Natural killer cell (primary cell): ENCODE measurements at regions not wholly inside any gene's neighbourhood (a gene's known extent, or its start where the extent isn't known, plus 50 kb on each side); places are given as distances from the start of the nearest gene placed in this dataset.

ENCODE experiments used
- ATAC-seq, 3 donors: fragments of 150-1000 bp in 2 of 3; fragments of 200-7000 bp in 1 of 3; cut with Tn5 transposase; 1 replicate in 1 of 3; 2 replicates in 2 of 3; pipeline ENCODE4 v1.10.0; 2021; ENCODE audit warnings: mild to moderate bottlenecking in 2 of 3, moderate library complexity in 2 of 3
- DNase-seq, 2 donors: peaks; one replicate each; pipeline versions ENCODE4 v3.0.0 to v3.0.0-alpha.2; 2013 to 2021; ENCODE audit warnings: mixed read lengths in 1 of 2
- H3K27ac ChIP-seq: one replicate; pipeline ENCODE4 v1.5.1; 2013; ENCODE audit warnings: mild to moderate bottlenecking, low read length
- H3K27me3 ChIP-seq: one replicate; pipeline ENCODE4 v1.6.1; 2013; ENCODE audit warnings: low read length; ENCODE audit not compliant: control insufficient read depth, insufficient read depth
- H3K36me3 ChIP-seq: one replicate; pipeline ENCODE4 v1.6.1; 2013; ENCODE audit warnings: low read length; ENCODE audit not compliant: control insufficient read depth, insufficient read depth
- H3K4me1 ChIP-seq: one replicate; pipeline ENCODE4 v1.6.1; 2013; ENCODE audit warnings: low read length; ENCODE audit not compliant: control insufficient read depth, insufficient read depth
- H3K4me3 ChIP-seq: one replicate; pipeline ENCODE4 v1.5.1; 2013; ENCODE audit warnings: low read length
- H3K9me3 ChIP-seq: one replicate; pipeline ENCODE4 v1.6.1; 2013; ENCODE audit warnings: low read length; ENCODE audit not compliant: control insufficient read depth, insufficient read depth
- H3K27ac Mint-ChIP-seq, 2 donors: one replicate each; pipeline ENCODE4 v1.8.0; 2022; ENCODE audit warnings: mild to moderate bottlenecking in 2 of 2, mixed read lengths in 2 of 2, moderate library complexity in 1 of 2
- H3K27me3 Mint-ChIP-seq, 2 donors: one replicate each; pipeline ENCODE4 v1.8.0; 2022; ENCODE audit warnings: low read depth in 2 of 2, mixed read lengths in 2 of 2
- H3K36me3 Mint-ChIP-seq: one replicate; pipeline ENCODE4 v1.8.0; 2022; ENCODE audit warnings: mixed read lengths
- H3K4me1 Mint-ChIP-seq, 2 donors: one replicate each; pipeline ENCODE4 v1.8.0; 2022; ENCODE audit warnings: mixed read lengths in 2 of 2
- H3K4me3 Mint-ChIP-seq: one replicate; pipeline ENCODE4 v1.8.0; 2022; ENCODE audit warnings: mild to moderate bottlenecking, moderate library complexity, mixed read lengths
- H3K9me3 Mint-ChIP-seq, 2 donors: one replicate each; pipeline ENCODE4 v1.8.0; 2022; ENCODE audit warnings: mixed read lengths in 2 of 2
- WGBS: methylation state at CpG from one replicate; pipeline ENCODE4 v1.1.7; 2013; ENCODE audit warnings: missing lambda C conversion rate; ENCODE audit not compliant: insufficient coverage; 5-methylcytosine and 5-hydroxymethylcytosine counted together
- intact Hi-C: fragments of 100-400 bp; cut with micrococcal nuclease; formaldehyde crosslinking; loops from one replicate; pipeline ENCODE4 v1.14.2; 2022
- TF ChIP-seq, protein P1 (sequence below): fragments of 200-600 bp; IDR thresholded peaks from one replicate; pipeline ENCODE4 v1.8.0; 2022; ENCODE audit warnings: antibody characterized with exemption

DNA sequence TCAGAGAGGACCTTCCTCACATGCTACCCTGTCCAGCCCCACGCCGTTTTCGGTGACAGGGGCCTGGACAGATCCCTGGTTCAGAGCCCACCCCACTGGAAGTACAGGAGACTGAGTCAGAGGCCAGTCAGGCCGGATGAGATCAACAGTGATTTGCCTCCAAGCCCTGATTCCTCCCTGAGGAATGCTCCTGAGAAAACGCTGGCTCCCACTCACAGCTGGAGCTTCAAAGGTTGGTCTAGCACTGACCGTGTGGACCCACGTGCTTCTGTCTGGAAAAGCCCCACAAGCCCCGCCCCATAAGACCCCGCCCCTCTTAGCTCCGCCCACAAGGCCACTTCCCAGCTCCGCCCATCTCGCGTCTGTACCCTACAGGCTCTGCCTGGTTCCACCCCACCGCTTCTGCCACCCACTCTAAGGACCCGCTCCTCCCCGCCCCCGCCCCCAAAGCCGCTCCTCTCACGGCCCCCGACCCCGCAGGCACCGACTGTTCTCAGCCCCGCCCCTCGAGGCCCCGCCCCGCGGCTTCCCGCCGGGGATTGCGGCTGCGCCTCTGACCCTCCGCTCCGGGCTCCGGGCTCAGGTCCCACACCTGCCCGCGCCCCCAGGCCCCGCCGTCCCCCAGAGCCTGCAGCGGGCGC, 64.9 kb upstream of the BHLHE23 start:
- DNase-seq (peak in 1 of 2 donors; percentile 41), ATAC-seq (peak in 2 of 3 donors; percentile 34 to 72)
- TF ChIP-seq, protein P1, sequence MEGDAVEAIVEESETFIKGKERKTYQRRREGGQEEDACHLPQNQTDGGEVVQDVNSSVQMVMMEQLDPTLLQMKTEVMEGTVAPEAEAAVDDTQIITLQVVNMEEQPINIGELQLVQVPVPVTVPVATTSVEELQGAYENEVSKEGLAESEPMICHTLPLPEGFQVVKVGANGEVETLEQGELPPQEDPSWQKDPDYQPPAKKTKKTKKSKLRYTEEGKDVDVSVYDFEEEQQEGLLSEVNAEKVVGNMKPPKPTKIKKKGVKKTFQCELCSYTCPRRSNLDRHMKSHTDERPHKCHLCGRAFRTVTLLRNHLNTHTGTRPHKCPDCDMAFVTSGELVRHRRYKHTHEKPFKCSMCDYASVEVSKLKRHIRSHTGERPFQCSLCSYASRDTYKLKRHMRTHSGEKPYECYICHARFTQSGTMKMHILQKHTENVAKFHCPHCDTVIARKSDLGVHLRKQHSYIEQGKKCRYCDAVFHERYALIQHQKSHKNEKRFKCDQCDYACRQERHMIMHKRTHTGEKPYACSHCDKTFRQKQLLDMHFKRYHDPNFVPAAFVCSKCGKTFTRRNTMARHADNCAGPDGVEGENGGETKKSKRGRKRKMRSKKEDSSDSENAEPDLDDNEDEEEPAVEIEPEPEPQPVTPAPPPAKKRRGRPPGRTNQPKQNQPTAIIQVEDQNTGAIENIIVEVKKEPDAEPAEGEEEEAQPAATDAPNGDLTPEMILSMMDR = no peak
- no peak overlapping the region for H3K27ac Mint-ChIP-seq
- no peaks in the 10 kb centered on the region for H3K9me3 Mint-ChIP-seq
- no peaks in the 10 kb centered on the region for H3K4me1 Mint-ChIP-seq
- no peaks in the 10 kb centered on the region for H3K4me1 ChIP-seq
- peaks cover 13% of the 10 kb centered on the region for H3K27me3 ChIP-seq
- no peaks in the 10 kb centered on the region for H3K36me3 ChIP-seq
- peaks cover under 1% of the 10 kb centered on the region for H3K36me3 Mint-ChIP-seq
- peak overlapping the region; percentile 35 for H3K4me3 Mint-ChIP-seq
- intact Hi-C loops = no loop called here
- H3K9me3 ChIP-seq = no peaks in the 10 kb centered on the region
- no peak overlapping the region for H3K4me3 ChIP-seq
- H3K27ac ChIP-seq = no peak overlapping the region
- H3K27me3 Mint-ChIP-seq = peaks cover 14 to 29% of the 10 kb centered on the region in 2 donors
- WGBS = 14% methylated on average over 37 of the region's 40 CpGs

DNA sequence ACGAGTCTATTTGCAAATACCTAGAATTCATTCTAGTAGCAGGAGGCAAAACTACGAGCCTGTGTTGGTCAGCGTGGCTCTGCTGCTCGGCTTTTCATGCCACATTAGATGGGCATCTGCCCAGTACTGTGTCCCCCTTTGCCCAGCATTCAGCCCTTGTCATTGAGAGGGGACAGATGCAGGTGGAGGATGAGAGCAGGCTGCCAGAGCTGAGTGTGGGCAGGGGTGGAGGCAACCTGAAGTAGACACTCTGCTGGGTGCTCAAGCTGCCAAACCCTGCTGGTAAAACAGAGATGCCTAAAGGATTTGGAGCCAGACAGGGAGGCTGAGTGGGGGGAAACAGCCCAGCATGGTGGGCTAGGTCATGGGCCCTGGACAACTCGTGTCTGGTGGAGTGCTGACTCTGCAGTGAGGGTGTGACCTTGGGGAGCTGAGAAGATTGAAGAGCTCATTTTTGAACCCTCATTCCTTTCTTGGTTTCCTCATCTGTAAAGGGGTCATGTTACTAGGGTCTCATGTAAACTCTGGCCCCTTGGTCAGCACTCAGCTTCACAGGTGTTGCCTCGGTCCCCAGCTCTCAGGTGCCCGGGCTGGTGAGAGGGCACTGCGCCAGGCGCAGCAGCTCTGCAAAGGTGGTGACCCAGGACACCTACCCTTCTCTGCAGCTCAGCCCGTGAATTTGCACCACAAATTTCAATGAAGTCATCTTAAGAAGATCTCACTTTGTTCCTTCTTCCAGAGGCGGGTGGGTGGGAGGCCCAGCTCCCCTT, 64.2 kb upstream of the BHLHE23 start:
- Histone ChIP-seq H3K36me3 (no peaks in the 10 kb centered on the region), H3K4me3 (no peak overlapping the region), H3K4me1 (no peaks in the 10 kb centered on the region), H3K27me3 (peaks cover 13% of the 10 kb centered on the region), H3K9me3 (no peaks in the 10 kb centered on the region), H3K27ac (no peak overlapping the region)
- no peaks in the 10 kb centered on the region for H3K4me1 Mint-ChIP-seq
- DNase-seq (no peak), ATAC-seq (no peak)
- WGBS = 88% methylated on average over 11 of the region's 11 CpGs
- H3K9me3 Mint-ChIP-seq = no peaks in the 10 kb centered on the region
- no peaks in the 10 kb centered on the region for H3K36me3 Mint-ChIP-seq
- TF ChIP-seq, protein P1 = no peak
- H3K27me3 Mint-ChIP-seq = peaks cover 14 to 26% of the 10 kb centered on the region in 2 donors
- no peak overlapping the region for H3K4me3 Mint-ChIP-seq
- H3K27ac Mint-ChIP-seq = no peak overlapping the region
- intact Hi-C loops = no loop called here

DNA sequence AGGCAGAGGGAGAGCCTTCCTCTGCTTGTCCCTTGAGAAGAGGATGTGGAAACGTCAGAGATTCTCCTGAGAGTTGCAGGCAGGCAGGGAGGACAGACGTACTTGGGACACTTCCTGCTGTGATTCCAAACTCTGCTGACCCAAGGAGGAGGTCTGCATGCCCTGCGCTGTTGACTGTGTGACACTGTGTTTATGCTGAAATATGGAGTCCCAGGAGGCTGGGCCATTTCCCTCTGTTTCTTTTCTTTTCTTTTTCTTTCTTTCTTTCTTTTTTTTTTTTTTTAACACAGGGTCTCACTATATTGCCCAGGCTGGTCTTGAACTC, 63.5 kb upstream of the BHLHE23 start:
- H3K36me3 ChIP-seq = no peaks in the 10 kb centered on the region
- intact Hi-C loops = no loop called here

More for the DNA sequence above, 63.5 kb upstream of the BHLHE23 start:
- Mint-ChIP-seq H3K27me3 (peaks cover 14 to 26% of the 10 kb centered on the region in 2 donors), H3K4me1 (no peaks in the 10 kb centered on the region), H3K4me3 (no peak overlapping the region), H3K27ac (no peak overlapping the region), H3K9me3 (no peaks in the 10 kb centered on the region), H3K36me3 (no peaks in the 10 kb centered on the region)
- Histone ChIP-seq H3K27me3 (peaks cover 13% of the 10 kb centered on the region), H3K4me1 (no peaks in the 10 kb centered on the region), H3K9me3 (no peaks in the 10 kb centered on the region), H3K4me3 (no peak overlapping the region), H3K27ac (no peak overlapping the region)
- DNase-seq (no peak), ATAC-seq (no peak)
- 40% methylated on average over 3 of the region's 3 CpGs for WGBS
- TF ChIP-seq, protein P1 = no peak
